HUES6 (cell line): ENCODE measurements at regions not wholly inside any gene's neighbourhood (a gene's known extent, or its start where the extent isn't known, plus 50 kb on each side); places are given as distances from the start of the nearest gene placed in this dataset.

ENCODE experiments used
- H3K27ac ChIP-seq: 2 replicates; pipeline ENCODE4 v1.7.0; 2013; ENCODE audit warnings: low read depth, mild to moderate bottlenecking, low read length, inconsistent platforms
- H3K27me3 ChIP-seq: 2 replicates; pipeline ENCODE4 v1.6.1; 2013; ENCODE audit warnings: low read length; ENCODE audit not compliant: control insufficient read depth, insufficient read depth
- H3K36me3 ChIP-seq: 2 replicates; pipeline ENCODE4 v1.6.1; 2013; ENCODE audit warnings: low read length; ENCODE audit not compliant: control insufficient read depth, insufficient read depth
- H3K4me1 ChIP-seq: 2 replicates; pipeline ENCODE4 v1.6.1; 2013; ENCODE audit warnings: low read length; ENCODE audit not compliant: control insufficient read depth, insufficient read depth
- H3K4me3 ChIP-seq: 2 replicates; pipeline ENCODE4 v1.5.1; 2013; ENCODE audit warnings: low read depth, low read length
- H3K9ac ChIP-seq: one replicate; pipeline ENCODE4 v1.6.1; 2013; ENCODE audit warnings: mild to moderate bottlenecking, low read length
- H3K9me3 ChIP-seq: 2 replicates; pipeline ENCODE4 v1.6.1; 2013; ENCODE audit warnings: low read depth, low read length; ENCODE audit not compliant: control insufficient read depth, insufficient read depth

DNA sequence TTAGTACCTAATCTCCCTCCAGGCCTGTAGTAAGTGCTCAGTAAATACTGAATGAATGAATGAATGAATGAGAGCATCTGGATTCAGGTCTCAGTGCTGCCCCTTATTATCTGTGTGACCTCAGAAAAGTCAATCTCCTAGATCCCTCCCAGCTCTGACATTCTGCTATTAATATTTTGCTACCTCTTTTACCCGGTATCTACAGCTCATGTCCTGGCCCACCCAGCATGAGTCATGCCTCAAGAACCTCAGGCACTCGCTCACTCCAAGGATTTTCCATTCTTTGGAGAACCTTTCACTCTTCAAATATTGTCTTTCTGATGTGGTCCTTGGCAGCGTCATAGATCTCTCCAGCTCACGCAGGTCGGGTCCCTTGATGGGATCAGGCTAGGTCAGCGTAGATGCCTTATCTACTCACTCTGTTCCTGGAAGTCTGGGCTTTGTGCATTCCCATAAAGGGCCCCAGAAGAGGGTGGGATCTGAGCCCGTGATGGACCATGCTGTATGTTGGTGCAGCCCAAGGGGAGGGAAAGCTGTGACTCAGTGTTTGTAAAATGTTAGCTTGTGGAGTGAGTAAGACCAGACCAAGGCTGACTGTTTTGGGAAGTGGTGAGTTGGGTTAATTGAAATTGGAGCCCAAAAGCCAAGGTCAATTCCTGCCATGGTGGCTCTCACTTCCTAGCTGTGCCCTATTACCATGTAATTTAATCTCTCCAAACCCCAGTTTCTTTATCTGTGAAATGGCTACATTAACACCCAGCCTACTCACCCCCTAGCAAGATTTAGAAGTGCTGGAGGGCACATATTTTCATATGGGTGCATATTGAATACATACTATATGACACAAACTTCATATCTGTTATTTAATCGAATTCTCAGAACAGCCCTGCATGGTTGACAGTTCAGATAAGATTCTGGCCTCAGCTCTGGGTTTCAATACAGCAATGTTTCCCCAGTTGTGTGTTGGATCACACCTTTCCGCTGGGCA, 214.1 kb upstream of the USP24 start:
- Histone ChIP-seq H3K4me3 (no peak overlapping the region), H3K9ac (no peak overlapping the region), H3K27me3 (no peaks in the 10 kb centered on the region), H3K4me1 (peaks cover 16% of the 10 kb centered on the region; the same call in 1 of the 2 replicates), H3K9me3 (no peaks in the 10 kb centered on the region), H3K27ac (no peak overlapping the region; the same call in 1 of the 2 replicates), H3K36me3 (no peaks in the 10 kb centered on the region)

DNA sequence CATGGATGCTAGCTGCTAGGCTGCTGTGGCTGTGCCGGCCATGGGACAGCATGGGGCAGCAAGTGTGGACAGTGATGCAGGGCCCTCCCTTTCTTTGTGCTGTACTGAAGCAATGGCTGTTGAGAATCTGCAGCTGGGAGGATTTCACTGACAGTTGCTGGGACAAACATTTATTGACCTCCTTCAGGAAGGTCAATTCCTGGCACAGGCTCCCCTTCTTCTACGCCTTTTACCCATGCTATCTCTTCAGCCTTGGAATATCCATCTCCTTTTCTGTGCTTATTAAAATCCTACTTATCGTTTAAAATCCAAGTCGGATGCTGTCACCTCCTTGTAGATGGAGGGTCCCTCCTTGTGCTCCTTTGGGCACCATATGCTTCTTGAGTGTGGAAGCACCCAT, 213.1 kb upstream of the USP24 start:
- Histone ChIP-seq H3K9me3 (no peaks in the 10 kb centered on the region), H3K27ac (no peak overlapping the region), H3K36me3 (no peaks in the 10 kb centered on the region), H3K4me1 (peaks cover 16% of the 10 kb centered on the region; the same call in 1 of the 2 replicates), H3K9ac (peak overlapping the region; percentile 10), H3K27me3 (no peaks in the 10 kb centered on the region), H3K4me3 (no peak overlapping the region)

DNA sequence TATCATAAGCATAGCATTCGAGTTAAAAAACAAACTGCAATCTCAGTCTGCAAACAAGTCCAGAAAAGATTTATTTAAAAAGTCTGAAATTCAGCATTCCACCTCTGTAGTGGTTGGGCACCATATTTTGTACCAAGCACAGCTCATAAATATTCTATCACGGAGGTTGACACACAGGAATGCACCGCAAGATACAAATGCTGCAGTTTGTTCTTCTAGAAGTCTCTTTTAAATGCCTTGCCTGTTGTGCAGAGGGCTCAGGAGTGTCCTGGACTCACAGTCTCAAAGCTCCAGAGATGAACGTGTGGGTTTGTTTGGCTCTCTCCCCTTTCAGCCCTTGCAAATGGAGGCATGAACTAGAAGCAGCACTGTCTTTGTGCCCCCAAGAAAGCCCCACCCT, 212.4 kb upstream of the USP24 start:
- Histone ChIP-seq H3K36me3 (no peaks in the 10 kb centered on the region), H3K27ac (no peak overlapping the region), H3K27me3 (no peaks in the 10 kb centered on the region), H3K4me1 (peaks cover 16% of the 10 kb centered on the region; the same call in 1 of the 2 replicates), H3K9me3 (no peaks in the 10 kb centered on the region), H3K4me3 (no peak overlapping the region), H3K9ac (no peak overlapping the region)

DNA sequence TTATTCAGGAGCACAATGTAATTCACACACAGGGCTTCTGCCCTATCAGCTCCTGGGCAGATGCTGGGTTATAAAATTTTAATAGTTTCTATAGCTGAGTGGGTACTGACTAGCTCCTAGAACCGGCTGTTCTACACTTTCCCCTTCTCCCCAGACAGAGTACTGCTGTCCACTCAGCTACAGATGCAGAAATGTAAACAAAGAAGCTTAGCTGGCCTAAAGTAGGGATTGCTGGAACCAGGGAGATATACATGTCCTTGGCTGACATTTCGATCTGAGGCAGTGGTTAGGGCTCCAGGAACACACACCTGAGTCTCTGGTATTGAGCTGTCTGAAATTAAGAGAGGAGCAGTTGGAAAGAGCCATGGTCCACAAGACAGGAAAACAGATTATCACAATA, 211.5 kb upstream of the USP24 start:
- no peak overlapping the region for H3K4me3 ChIP-seq
- peaks cover 16% of the 10 kb centered on the region; the same call in 1 of the 2 replicates for H3K4me1 ChIP-seq
- H3K36me3 ChIP-seq: no peaks in the 10 kb centered on the region
- no peak overlapping the region for H3K9ac ChIP-seq
- no peaks in the 10 kb centered on the region for H3K9me3 ChIP-seq
- no peak overlapping the region for H3K27ac ChIP-seq
- H3K27me3 ChIP-seq: no peaks in the 10 kb centered on the region

DNA sequence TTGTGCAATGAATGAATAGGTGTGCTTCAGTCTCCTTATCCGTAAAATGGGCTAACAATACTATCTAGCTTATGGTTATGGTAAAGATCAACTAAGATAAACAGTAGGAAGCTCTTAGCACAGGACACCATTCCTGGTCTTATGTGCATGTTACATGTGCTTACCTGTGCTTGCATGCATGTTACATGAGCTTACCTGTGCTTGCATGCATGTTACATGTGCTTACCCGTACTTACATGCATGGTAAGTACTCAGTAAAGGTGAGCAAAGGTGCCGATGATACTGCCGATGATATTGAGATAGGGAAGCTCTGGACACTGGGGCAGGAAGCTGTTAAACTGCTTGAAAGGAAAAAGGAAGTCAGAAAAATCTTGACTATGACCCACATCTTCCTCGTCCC, 211.0 kb upstream of the USP24 start:
- Histone ChIP-seq H3K27ac (no peak overlapping the region), H3K4me3 (no peak overlapping the region), H3K9ac (no peak overlapping the region), H3K4me1 (peaks cover 16% of the 10 kb centered on the region; the same call in 1 of the 2 replicates), H3K27me3 (no peaks in the 10 kb centered on the region), H3K9me3 (no peaks in the 10 kb centered on the region), H3K36me3 (no peaks in the 10 kb centered on the region)

DNA sequence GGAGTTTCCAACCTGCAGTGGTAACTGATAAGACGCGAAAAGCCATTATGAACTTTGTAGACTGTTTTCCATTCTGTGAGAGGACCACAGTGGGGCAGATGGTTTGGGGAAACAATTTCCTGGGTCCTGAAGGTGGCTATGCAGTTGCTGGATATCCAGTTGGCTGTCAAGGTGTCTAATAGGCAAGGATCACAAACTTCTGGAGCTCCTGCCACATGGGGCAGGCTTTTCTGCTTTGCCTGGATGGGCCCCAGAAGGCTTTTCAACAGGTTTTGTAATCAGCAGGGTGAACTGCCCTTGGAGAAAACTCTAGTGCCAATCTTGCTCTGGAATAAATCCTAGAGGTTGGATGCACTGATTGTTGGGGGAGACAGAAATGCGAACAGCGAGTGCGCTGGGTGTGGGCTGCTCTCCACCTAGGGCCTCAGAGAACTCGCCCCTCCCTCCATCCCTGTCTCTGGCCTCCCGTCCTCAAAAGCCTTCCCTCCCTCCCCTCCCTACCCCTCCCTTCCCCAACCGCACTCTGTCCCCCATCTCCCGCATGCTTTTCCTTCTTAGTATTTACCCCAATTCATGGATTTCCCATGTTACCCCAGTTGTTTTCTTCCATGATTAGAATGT, 210.3 kb upstream of the USP24 start:
- Histone ChIP-seq H3K4me3 (no peak overlapping the region), H3K4me1 (peaks cover 16% of the 10 kb centered on the region; the same call in 1 of the 2 replicates), H3K36me3 (no peaks in the 10 kb centered on the region), H3K9me3 (no peaks in the 10 kb centered on the region), H3K27ac (no peak overlapping the region), H3K9ac (no peak overlapping the region), H3K27me3 (no peaks in the 10 kb centered on the region)

DNA sequence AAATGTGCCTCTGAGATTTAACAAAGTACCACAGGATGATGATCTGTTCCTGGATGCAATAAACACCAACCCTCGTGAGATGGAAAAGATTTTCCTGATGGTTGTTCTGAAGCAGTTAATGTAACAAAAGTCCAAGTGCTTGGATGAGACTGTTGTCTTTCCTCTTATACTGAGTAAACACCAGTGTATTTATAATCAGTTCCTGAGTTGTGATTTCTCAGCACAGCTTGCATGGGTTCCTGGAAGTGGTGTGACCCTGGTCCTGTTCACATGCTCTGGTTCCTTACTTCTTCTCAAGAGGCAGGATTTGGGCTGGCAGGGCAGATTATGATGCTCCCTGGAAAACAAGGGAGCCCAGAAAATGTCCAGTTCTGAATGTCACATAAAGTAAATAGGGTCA, 208.2 kb upstream of the USP24 start:
- Histone ChIP-seq H3K9ac (no peak overlapping the region), H3K27me3 (no peaks in the 10 kb centered on the region), H3K36me3 (no peaks in the 10 kb centered on the region), H3K4me3 (no peak overlapping the region), H3K9me3 (no peaks in the 10 kb centered on the region), H3K27ac (no peak overlapping the region), H3K4me1 (peaks cover 3% of the 10 kb centered on the region; the same call in 1 of the 2 replicates)

DNA sequence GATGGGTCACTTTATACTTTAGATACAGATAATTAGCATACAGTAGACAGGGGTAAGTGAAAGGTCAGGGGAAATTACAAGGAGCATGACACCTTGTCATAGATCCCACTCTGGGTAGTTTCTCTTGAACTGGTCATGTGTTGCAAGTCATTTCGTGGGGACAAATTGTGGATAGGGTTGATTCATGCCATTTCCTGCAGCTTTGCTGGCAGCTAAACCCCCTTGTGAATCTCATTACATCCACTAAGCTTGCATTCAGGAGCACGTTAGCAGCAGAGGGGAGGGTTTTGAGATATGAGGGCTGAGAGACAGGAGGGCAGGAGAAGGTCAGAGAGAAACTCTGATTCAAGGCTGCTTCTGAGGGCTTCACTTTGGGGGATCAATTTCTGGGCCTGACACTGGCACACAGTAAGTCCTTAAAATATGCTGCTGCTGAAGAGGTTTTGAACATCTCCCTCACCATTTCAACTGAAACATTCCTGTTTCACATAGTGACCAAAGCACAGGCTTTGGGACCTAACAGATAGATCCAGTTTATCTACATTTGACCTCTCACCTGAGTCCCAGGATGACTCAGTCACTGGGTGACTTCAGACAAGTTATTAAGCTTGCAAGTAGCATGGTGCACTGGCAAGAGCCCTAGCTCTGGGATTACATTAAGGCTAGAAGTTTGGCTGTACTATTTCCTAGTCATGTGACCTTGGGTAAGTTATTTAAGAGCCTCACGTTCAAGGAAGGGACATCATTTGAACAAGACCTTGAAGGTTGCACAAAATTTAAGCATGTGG, 206.0 kb upstream of the USP24 start:
- no peak overlapping the region for H3K27ac ChIP-seq
- H3K27me3 ChIP-seq: no peaks in the 10 kb centered on the region
- H3K9me3 ChIP-seq: no peaks in the 10 kb centered on the region
- H3K9ac ChIP-seq: no peak overlapping the region
- no peaks in the 10 kb centered on the region for H3K36me3 ChIP-seq
- H3K4me1 ChIP-seq: no peaks in the 10 kb centered on the region
- no peak overlapping the region for H3K4me3 ChIP-seq

DNA sequence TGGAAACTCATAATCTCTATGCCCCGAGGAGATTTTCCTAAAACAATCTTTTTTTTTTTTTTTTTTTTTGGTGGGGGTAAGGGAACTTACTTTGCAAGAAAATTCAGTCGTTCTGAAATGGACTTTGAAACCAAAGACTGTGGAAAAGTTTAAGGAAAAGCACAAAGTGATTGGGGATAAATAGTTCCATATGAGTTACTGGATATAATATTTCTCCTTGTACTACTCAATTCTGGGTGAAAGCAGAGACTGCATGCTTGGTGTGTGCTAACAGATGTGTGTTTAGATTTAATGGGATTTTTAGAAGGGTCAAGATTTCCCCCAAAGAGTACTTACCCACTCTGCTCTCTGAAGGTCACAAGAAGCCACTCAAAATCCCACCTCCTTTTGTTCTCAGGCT, 204.9 kb upstream of the USP24 start:
- no peaks in the 10 kb centered on the region for H3K4me1 ChIP-seq
- H3K27me3 ChIP-seq: no peaks in the 10 kb centered on the region
- no peak overlapping the region for H3K4me3 ChIP-seq
- no peak overlapping the region for H3K9ac ChIP-seq
- H3K9me3 ChIP-seq: no peaks in the 10 kb centered on the region
- H3K27ac ChIP-seq: no peak overlapping the region
- no peaks in the 10 kb centered on the region for H3K36me3 ChIP-seq

DNA sequence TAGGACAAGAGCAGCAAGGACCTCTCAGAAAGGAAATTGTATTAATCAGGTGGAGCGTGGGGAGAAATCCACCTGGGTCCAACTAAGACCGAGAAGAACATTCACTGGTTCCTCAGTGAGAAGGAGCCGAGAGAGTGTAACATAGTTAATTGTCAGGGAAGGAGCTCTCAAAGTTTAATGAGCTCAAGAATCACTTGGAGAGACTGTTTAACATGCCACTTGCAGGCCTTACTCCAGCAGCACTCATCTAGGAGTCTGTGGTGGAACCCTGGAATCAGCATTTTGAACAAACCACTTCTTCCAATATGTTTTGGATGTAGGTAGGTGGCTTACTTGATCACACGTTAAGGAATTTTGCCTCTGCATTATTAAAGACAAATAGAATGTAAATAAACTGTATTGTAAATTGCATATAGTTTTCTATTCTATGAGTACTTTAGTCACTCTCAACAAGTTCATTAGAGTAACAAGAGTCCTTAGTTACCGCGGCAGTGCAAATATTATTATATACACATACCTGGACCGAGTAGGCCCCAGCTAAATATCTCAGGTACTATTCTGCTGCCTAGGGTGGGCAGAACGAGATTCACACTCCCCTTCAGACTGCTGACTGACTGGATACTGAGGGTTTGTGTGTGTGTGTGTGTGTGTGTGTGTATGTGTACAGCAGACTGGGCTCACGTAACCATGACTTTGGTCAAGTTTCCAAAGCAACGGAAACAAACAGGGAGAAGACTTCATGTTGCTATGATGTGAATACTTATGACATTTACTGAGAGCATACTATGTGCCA, 203.2 kb upstream of the USP24 start:
- H3K4me1 ChIP-seq: no peaks in the 10 kb centered on the region
- H3K27me3 ChIP-seq: no peaks in the 10 kb centered on the region
- no peaks in the 10 kb centered on the region for H3K36me3 ChIP-seq
- H3K27ac ChIP-seq: no peak overlapping the region
- no peaks in the 10 kb centered on the region for H3K9me3 ChIP-seq
- no peak overlapping the region for H3K9ac ChIP-seq
- H3K4me3 ChIP-seq: no peak overlapping the region
